GM21786 (cell line): ENCODE measurements at regions not wholly inside any gene's neighbourhood (a gene's known extent, or its start where the extent isn't known, plus 50 kb on each side); places are given as distances from the start of the nearest gene placed in this dataset.

Source experiments
- ATAC-seq: cut with Tn5 transposase; IDR thresholded peaks from one replicate; pipeline ENCODE4 v1.9.1; 2021; ENCODE audit not compliant: unreplicated experiment

DNA sequence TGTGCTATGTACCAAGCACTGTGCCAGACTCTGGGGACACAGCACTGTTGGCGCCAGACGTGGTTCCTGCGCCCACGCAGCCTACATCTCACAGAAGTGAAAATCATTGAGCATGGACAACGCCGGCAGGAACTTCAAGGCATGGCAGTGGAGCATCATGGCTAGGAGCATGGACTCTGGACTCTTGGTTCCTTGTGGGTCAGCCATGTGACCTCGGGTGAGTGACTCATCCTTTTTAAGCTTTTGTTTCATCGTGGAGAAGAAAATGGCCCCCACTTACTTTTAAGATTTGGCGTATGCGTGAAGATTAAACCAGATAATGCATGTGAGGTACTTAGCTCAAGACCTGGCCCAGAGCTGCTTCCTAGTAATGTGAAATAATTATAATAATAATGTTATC lies 988.5 kb downstream of the UQCRFS1 start:
- no peak for ATAC-seq

DNA sequence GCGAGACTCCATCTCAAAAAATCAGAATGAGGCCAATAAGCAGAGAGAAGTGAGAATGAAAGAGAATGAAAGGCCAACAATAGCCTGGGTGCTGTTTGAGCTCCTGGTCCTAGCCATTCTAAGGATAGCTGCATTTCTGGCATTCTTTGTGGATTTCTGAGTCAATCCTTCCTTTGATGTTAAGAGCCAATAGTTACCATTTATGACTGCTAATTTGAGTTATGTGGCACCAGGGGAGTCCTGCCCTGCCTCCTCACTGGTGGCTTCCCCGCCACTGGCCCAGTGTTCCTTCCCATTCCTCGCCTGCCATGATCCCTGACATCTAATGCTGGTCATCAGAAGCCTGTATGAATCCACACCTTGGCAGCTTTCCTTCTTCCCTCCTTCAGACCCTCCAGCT lies 991.2 kb downstream of the UQCRFS1 start:
- no peak for ATAC-seq

DNA sequence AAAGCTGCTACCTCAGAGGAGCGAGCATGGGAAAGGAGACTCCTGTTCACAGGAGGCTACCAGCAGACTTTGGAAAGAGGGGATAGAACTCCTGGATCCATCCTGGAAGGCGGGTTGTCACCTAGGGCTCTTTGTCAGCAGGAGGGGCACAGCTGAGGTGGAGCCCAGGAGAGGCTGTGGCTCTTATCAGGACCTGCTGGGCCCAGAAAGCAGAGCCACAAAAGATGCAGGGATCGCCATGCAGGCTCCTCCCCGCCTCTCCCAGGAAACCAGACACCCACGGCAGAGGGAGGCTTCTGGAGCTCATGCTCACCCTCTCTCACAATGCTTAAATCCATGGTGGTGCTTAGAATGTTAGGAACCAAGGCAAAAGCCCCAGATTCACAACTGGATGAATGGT lies 994.2 kb downstream of the UQCRFS1 start:
- no peak for ATAC-seq

DNA sequence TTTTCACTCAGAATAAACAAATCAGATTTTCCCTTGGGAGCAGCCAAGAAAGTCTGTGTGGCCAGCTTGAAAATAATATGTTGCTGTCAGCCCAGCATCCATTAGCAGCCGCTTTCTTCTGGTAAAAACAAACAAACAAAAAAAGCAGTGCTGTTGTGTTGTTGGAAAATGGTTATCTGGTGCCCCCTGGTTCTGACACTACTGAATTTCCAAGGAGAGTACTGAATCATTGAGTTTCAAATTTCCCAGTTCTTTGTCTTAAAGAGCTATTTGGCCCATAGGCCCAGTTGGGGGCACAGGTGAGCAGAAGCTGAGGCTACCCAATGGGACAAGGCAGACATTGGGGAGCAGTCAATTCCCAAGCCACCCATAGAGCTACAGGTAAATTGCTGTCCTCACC lies 995.9 kb downstream of the UQCRFS1 start:
- no peak for ATAC-seq

DNA sequence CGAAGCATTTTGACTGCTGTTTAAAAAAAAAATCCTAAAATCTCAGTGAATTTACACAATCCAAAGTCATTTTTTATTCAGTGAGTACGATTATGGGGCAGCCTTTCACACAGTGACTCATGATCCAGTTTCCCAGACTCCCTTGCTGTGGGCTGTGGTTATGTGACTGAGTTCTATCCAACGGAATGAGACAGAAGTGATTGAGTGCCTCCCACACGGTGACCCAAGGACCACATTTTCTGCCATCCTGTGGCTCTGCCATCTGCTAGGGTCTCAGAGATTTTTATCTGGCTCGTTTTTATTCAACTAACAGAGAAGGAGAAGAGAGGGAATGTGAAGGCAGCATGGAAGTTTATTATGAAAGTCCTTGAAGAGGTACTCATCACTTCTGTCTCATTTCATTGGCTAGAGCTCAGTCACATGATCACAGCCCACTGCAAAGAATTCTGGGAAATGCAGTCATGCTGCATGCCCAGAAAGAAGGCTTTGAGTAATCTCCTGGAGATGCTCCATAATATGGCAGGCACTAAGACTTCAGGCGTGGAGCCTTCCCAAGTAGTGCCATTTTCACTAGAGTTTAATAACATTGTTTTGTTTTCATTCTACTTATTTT lies 999.4 kb downstream of the UQCRFS1 start:
- ATAC-seq = no peak

DNA sequence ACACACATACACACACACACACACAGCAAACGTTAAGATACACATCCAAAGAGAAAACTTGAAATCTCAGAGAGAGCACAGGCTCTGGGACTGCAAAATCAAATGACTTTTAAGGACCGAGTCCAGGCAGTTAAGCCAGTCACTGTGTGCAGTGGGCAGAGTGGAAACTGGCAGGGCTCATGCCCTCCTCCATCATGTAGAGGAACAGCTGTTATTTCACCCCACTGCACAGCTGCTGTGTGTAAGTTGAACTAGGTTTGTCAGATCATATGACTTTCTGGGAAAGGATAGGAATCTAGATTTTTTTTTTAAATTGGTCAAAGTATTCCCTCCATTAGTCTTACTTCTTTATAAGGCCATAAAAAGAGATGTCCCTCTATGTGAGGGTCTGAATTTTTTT lies 1002.1 kb downstream of the UQCRFS1 start:
- ATAC-seq = no peak

DNA sequence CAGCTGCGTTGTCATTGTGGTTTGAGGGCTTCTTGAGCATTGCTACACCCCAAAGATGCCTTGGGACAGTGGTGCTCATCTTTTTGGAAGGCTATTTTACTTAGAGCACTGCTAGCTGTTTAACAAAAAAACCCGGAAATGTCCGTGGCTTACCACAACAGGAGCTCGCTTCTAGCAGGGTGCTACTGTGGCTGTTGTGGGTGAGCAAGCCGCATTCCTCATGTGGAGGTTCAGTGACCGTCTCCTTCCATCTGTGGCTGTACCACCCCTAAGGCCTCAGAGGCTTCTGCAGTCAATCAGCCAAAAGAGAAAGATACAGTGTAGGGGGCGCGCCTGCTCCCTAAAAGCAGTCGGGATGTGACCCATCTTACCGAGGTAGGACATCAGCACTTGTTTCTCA lies 1004.2 kb downstream of the UQCRFS1 start:
- no peak for ATAC-seq

DNA sequence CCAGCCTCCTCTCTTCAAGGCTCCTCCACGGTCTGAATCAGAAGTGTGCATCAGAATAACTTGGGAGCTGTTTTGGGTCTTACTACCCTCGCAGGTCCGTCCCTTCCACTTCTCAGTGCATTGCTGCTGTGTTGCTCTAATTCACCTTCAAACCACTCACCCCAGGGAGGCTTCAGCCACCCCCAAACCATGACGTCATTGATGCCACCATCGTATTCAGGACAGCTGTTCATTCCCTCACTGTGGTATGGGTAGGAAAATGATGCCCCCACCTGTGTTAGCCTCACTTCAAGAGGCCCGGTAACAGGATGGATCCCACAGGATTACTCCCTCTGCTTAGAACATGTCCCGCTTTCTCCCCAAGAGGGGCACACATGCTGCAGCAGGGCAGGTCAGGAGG lies 1005.7 kb downstream of the UQCRFS1 start:
- no peak for ATAC-seq

DNA sequence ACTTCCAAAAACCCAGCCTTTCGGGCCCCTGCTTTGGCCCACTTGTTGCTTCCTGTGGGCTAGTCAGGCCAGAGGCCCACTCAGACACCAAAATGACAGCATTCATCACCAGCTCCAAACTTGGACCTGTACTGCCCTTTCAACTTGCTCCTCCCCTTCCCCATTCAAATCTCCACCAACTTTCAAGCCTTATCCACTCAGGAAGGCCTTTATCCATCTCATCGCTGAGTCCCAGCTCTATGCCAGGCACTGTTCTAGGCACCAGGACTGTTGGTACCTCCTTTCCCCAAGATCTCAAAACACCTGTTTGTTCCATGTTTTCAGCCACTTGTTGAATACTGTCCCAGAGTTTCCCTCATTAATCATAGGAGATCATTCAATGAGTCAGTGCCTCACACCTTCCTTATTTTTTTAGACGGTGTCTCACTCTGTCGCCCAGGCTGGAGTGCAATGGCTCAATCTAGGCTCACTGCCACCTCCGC lies 1011.4 kb downstream of the UQCRFS1 start:
- no peak for ATAC-seq

DNA sequence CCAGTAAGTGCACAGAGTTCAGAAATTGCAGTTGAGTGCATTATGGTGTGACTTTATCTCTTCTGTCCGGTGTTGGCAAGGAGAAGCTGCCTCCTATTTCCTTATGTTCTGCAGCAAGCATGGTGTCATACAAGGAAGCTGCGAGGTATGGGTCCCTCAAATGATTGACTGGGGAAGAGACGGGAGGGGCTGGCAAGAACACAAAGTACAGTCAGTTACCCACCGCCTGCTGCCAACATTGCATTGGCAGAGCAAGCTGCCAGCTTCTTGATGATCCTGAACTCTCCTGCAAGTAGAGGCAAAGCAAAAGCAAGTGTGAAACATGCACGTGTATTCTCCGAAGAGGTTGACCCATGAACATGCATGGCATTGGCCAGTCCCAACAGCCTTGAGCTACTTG lies 1013.6 kb downstream of the UQCRFS1 start:
- no peak for ATAC-seq

DNA sequence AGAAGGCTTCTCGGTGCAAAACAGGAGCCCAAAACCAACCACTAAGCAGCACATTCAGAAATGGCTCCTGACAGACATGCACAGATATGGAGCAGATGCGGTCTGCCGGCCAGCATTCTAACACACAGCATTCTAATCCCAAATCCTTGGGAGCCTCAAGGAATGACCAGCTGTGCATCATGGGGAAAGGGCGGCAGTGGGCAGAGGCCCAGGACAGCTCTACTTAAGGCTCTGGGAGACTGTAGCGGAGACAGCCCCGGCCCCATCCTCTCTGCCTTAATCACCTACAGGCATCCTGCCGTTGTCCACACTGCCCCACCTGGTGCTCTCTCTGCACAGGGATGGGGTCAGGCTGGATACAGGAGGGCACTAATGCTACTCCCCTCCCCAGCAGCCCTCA lies 1016.0 kb downstream of the UQCRFS1 start:
- ATAC-seq = no peak

DNA sequence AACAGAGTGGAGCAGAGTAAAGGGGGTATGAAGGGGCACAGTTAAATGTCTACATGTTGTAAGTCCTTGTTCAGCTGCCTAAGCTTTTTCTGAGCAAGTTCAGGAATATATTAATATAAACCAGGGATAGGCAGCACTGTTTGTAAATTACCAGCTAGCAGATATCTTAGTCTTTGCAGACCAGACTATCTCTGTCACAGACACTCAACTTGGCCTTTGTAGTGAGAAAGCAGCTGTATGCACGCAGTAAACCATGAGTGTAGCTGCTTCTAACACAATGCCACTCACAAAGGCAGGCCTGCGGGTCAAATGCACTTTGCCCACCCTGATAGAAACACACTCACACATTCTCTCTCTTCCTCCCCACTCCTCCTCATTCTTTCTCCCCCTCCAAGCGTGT lies 1016.9 kb downstream of the UQCRFS1 start:
- no peak for ATAC-seq

DNA sequence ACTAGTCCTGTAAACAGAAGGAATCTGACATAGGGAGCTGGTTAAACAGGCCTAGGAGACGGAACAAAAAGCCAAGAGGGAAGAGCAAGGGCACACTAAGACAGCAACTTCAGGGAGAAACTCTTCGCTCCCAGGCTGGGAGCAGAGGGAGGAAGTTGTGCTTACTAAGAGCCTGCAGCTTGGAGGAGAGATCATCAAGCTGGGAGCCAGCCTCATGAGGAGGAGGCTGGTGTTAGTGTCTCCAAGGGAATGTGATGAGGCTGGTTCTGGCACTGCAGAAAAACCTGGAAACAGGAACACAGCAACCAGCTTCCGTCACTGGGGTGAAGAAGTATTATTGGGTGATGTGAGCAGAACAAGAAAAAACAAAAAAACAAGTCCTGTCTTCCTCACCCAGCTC lies 1027.3 kb downstream of the UQCRFS1 start:
- ATAC-seq = no peak

DNA sequence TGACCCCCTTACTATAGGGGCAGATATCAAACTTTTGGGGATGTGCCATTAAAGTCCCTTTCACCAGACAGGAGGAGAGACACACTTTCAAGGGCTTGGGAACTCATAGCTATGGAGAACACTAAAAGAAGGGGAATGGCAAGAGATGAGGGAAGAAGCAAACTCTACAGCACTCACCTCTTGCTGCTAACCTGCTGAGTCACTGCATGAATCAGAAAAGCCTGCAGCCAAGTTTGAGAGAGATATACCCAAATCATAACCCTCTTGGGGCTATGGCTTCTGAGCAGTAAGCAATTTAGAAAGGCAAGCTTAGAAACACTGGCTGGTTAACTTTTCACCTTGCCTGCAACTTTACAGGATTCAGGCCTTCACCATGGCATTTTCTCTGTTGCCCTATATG lies 1028.0 kb downstream of the UQCRFS1 start:
- no peak for ATAC-seq

DNA sequence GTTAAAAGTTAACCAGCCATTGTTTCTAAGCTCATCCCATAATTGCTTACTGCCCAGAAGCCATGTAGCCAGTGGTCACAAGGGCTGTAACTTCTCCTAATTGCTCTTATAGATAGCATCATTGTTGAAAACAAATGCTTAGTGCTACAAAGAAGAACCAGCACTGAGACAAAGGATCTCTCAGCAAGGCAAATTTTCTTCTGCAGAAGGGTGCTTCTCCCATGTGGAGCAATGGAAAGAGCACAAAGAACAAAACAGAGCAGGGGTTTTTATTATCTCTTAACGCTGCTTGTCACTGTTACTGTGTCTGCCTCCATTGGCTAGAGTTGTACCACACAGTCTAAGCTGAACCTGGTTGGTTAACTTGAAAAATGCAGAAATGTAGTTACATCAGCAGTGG lies 1036.8 kb downstream of the UQCRFS1 start:
- no peak for ATAC-seq

DNA sequence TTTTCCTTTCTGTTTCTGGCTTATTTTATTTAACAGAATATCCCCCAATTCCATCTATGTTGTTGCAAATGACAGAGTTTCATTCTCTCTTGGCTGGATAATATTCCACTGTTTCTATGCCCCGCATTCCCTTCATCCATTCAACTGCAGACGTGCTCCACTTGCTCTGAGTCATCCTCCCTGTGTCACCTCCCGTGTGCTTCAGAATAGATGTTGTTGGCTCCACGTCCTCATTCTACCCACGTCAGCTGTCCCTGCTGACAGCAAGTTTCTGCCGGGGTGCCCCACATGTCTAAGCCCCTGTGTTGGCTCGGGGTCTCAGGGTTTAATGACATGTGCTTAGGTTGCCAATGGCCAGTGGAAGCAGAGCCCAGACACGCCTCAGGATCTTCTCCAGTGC lies 1041.0 kb downstream of the UQCRFS1 start:
- ATAC-seq = no peak

DNA sequence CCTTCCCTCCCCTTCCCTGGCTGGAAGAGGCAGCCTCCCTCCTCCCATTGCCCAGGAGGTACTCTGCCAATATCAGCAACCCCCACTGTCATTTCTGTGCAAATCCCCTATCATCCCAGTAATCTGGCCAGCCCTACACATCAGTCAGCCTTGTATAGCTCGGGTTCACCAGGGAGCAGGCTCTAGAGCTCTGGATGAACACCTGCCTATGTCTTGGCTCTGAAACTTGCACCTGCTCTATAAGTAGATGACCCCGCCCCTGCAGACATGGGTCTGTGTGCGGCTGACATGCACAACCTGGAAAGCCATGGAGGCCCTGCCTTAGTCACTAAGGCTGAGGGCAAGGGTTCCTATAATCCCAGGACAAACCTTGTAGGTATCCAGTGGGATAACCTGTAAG lies 1042.9 kb downstream of the UQCRFS1 start:
- ATAC-seq = no peak

DNA sequence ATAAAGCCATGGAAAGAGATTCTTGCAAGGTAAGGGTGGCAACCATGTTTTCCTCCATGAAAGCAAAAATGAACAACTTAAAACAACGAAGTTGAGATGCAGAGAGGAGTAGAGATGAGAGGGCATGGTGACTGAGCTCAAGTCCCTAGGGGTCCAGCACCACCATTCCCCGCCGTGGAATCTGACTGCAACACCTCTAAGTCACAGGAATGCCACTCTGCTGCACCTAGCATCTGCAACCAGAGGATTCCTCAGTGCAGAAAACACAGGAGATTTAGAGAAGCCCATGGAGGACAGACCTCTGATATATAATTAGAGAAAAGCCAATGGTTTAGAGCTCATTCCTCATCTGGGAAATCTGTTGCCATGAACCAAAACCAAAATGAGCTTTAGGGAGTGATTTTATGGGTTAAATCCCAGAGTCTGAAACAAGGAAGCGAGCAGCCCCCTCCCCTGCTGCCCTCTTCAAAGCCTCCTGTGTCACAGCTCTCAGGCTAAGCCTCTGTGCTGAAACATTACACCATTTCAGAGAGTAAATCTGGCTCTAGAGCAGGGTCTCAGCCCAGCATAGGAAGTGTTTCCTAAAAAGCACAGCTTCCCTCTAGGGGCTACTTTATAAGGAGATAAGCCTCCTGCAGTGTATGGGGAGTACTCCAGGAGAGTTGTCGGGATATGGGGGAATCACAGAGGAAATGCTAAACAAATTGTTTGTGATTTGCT lies 1043.6 kb downstream of the UQCRFS1 start:
- ATAC-seq = no peak

DNA sequence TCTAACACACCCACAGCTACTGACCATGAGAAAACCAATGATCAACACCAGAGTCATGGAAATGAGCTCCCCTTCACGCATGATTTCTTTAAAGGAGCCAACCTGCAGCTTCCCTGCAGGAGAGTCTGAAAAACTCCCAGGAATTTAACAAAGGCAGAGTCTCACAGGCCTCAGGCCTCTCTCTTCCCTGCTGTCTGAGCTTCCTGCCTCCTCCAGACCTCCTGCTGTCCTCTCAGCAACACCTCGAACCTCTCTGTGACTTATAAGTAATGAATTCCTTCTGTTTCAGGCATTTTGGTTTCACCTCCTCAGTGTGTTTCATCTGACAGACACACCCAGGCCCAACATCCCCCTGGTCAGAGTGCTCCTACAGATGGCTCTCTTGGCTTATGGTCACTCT lies 1044.4 kb downstream of the UQCRFS1 start:
- no peak for ATAC-seq

DNA sequence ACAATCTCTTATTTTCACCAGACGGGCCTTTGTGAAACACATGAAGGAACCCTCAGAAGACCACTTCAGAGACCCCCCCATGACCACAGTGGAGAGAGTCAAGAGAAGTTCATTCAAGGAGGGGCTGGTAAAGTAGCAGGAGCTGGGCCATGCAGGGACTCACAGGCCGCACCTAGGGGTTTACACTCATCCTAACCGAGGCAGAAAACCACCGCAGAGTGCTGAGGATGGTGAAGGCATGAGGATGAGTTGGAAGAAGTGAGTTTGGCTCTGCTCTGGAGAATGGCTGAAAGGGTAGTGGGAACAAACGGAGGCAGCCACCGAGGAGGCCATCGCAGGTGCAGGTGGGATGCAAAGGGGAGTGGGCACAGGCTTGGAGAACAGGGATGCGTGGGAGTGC lies 1046.9 kb downstream of the UQCRFS1 start:
- no peak for ATAC-seq

DNA sequence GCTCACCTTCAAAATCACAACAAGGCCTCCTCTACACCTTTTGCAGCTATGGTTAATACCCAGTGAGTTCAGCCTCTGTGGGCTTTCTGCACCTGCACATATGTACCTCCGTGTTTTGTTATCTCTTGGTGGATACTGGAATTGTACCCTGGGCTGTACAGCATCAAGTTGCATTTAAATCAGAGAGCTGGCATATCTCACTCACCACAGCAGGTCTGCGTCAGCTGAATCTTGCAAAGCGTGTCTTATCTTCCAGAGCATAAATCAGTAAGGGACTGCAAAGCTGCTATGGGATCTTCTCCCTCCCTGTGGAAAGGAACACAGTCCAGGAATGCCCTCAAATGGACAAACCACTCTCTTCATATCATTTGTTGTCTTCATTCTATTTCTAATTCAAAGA lies 1048.7 kb downstream of the UQCRFS1 start:
- ATAC-seq = no peak

DNA sequence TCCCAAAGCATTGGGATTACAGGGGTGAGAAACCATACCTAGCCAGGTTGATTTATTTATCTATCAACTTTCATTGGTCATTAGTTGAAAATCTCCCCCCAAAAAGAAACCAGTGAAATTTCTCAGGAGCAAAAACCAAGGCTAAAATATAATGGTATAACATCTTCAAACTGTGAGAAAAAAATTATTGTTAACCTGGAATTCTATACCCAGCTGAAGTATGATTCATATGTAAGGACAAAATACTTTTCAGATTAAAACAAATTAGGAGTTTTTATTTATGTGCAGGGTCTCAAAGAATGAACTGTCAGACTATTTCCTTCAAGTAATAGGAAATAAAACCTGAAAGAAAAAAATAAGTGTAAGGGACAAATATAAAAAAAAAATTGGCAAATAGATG lies 1053.9 kb downstream of the UQCRFS1 start:
- no peak for ATAC-seq

DNA sequence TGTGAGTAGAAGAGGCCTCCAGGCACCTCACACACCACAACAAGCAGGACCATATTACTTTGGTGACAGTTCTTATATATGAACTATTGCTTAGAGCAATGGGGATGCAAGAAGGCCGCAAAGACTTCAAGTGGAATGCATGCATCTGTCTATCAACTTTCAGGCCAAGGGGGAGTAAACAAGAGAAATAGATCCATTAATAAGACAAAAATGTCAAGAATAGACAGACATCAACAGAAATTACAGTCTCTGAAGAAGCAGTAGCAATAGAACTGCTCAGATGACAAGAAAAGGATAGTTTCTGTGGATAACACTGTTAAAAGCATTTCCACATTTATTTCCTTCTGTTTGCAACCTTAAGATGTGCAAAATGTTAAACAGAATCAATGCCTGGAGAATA lies 1057.7 kb downstream of the UQCRFS1 start:
- ATAC-seq = no peak
